ENCODE measurements at regions not wholly inside any gene's neighbourhood (a gene's known extent, or its start where the extent isn't known, plus 50 kb on each side); places are given as distances from the start of the nearest gene placed in this dataset.
"Not testable (repeated sequence)": the region's sequence is repeated elsewhere in the genome, so short reads cannot be mapped to it uniquely, and the experiment has no call there.

- not testable (repeated sequence) for H3K4me1 ChIP-seq (ENCODE audit: control insufficient read depth in 3 of 3, insufficient read depth in 3 of 3, low read length in 3 of 3); H3K27ac ChIP-seq (ENCODE audit: low read depth, low read length); H3K9ac ChIP-seq (ENCODE audit: low read depth in 1 of 3, low read length in 3 of 3); H3K36me3 ChIP-seq (ENCODE audit: control insufficient read depth in 3 of 3, insufficient read depth in 3 of 3, low read length in 3 of 3); H3K4me3 ChIP-seq (ENCODE audit: low read length in 3 of 3); H3K9me3 ChIP-seq (ENCODE audit: control insufficient read depth in 3 of 3, low read length in 3 of 3); H3K27me3 ChIP-seq (ENCODE audit: control insufficient read depth in 3 of 3, insufficient read depth in 3 of 3, low read length in 3 of 3)
Observed at GRCh38 chr16:29149912-29150311, 165.1 kb downstream of the LAT start.

- no peaks in the 10 kb centered on the region for H3K36me3 ChIP-seq (ENCODE audit: control insufficient read depth in 3 of 3, insufficient read depth in 3 of 3, low read length in 3 of 3)
- H3K27ac ChIP-seq (ENCODE audit: low read depth, low read length) = no peak overlapping the region
- H3K9ac ChIP-seq (ENCODE audit: low read depth in 1 of 3, low read length in 3 of 3) = no peak overlapping the region
- H3K9me3 ChIP-seq (ENCODE audit: control insufficient read depth in 3 of 3, low read length in 3 of 3) = no peaks in the 10 kb centered on the region
- peaks cover 0 to 1% (median 0%) of the 10 kb centered on the region in 3 donors for H3K27me3 ChIP-seq (ENCODE audit: control insufficient read depth in 3 of 3, insufficient read depth in 3 of 3, low read length in 3 of 3)
- no peak overlapping the region for H3K4me3 ChIP-seq (ENCODE audit: low read length in 3 of 3)
- no peaks in the 10 kb centered on the region for H3K4me1 ChIP-seq (ENCODE audit: control insufficient read depth in 3 of 3, insufficient read depth in 3 of 3, low read length in 3 of 3)
Observed at GRCh38 chr16:29148867-29149272, 164.0 kb downstream of the LAT start.

GRCh38 chr16:29148131-29148691, 163.4 kb downstream of the LAT start:
- no peak overlapping the region for H3K4me3 ChIP-seq (ENCODE audit: low read length in 3 of 3)
- H3K9me3 ChIP-seq (ENCODE audit: control insufficient read depth in 3 of 3, low read length in 3 of 3) = no peaks in the 10 kb centered on the region
- H3K36me3 ChIP-seq (ENCODE audit: control insufficient read depth in 3 of 3, insufficient read depth in 3 of 3, low read length in 3 of 3) = no peaks in the 10 kb centered on the region
- no peaks in the 10 kb centered on the region for H3K27me3 ChIP-seq (ENCODE audit: control insufficient read depth in 3 of 3, insufficient read depth in 3 of 3, low read length in 3 of 3)
- H3K4me1 ChIP-seq (ENCODE audit: control insufficient read depth in 3 of 3, insufficient read depth in 3 of 3, low read length in 3 of 3) = no peaks in the 10 kb centered on the region
- no peak overlapping the region for H3K27ac ChIP-seq (ENCODE audit: low read depth, low read length)
- H3K9ac ChIP-seq (ENCODE audit: low read depth in 1 of 3, low read length in 3 of 3) = no peak overlapping the region

- not testable (repeated sequence) for H3K27ac ChIP-seq (ENCODE audit: low read depth, low read length); H3K9ac ChIP-seq (ENCODE audit: low read depth in 1 of 3, low read length in 3 of 3); H3K36me3 ChIP-seq (ENCODE audit: control insufficient read depth in 3 of 3, insufficient read depth in 3 of 3, low read length in 3 of 3); H3K27me3 ChIP-seq (ENCODE audit: control insufficient read depth in 3 of 3, insufficient read depth in 3 of 3, low read length in 3 of 3); H3K9me3 ChIP-seq (ENCODE audit: control insufficient read depth in 3 of 3, low read length in 3 of 3); H3K4me3 ChIP-seq (ENCODE audit: low read length in 3 of 3); H3K4me1 ChIP-seq (ENCODE audit: control insufficient read depth in 3 of 3, insufficient read depth in 3 of 3, low read length in 3 of 3)
Observed at GRCh38 chr16:29147710-29148109, 162.9 kb downstream of the LAT start.

GRCh38 chr16:29146808-29147643, 162.2 kb downstream of the LAT start:
- H3K27me3 ChIP-seq (ENCODE audit: control insufficient read depth in 3 of 3, insufficient read depth in 3 of 3, low read length in 3 of 3); H3K4me3 ChIP-seq (ENCODE audit: low read length in 3 of 3); H3K9me3 ChIP-seq (ENCODE audit: control insufficient read depth in 3 of 3, low read length in 3 of 3); H3K27ac ChIP-seq (ENCODE audit: low read depth, low read length); H3K4me1 ChIP-seq (ENCODE audit: control insufficient read depth in 3 of 3, insufficient read depth in 3 of 3, low read length in 3 of 3); H3K36me3 ChIP-seq (ENCODE audit: control insufficient read depth in 3 of 3, insufficient read depth in 3 of 3, low read length in 3 of 3); H3K9ac ChIP-seq (ENCODE audit: low read depth in 1 of 3, low read length in 3 of 3): not testable (repeated sequence)

GRCh38 chr16:29146266-29146665, 161.4 kb downstream of the LAT start:
- no peak overlapping the region for H3K4me3 ChIP-seq (ENCODE audit: low read length in 3 of 3)
- no peaks in the 10 kb centered on the region for H3K36me3 ChIP-seq (ENCODE audit: control insufficient read depth in 3 of 3, insufficient read depth in 3 of 3, low read length in 3 of 3)
- H3K9me3 ChIP-seq (ENCODE audit: control insufficient read depth in 3 of 3, low read length in 3 of 3) = no peaks in the 10 kb centered on the region
- no peak overlapping the region for H3K9ac ChIP-seq (ENCODE audit: low read depth in 1 of 3, low read length in 3 of 3)
- no peak overlapping the region for H3K27ac ChIP-seq (ENCODE audit: low read depth, low read length)
- no peaks in the 10 kb centered on the region for H3K27me3 ChIP-seq (ENCODE audit: control insufficient read depth in 3 of 3, insufficient read depth in 3 of 3, low read length in 3 of 3)
- no peaks in the 10 kb centered on the region for H3K4me1 ChIP-seq (ENCODE audit: control insufficient read depth in 3 of 3, insufficient read depth in 3 of 3, low read length in 3 of 3)

GRCh38 chr16:29145486-29146225, 160.8 kb downstream of the LAT start:
- H3K9me3 ChIP-seq (ENCODE audit: control insufficient read depth in 3 of 3, low read length in 3 of 3); H3K36me3 ChIP-seq (ENCODE audit: control insufficient read depth in 3 of 3, insufficient read depth in 3 of 3, low read length in 3 of 3); H3K4me1 ChIP-seq (ENCODE audit: control insufficient read depth in 3 of 3, insufficient read depth in 3 of 3, low read length in 3 of 3); H3K27ac ChIP-seq (ENCODE audit: low read depth, low read length); H3K4me3 ChIP-seq (ENCODE audit: low read length in 3 of 3); H3K9ac ChIP-seq (ENCODE audit: low read depth in 1 of 3, low read length in 3 of 3); H3K27me3 ChIP-seq (ENCODE audit: control insufficient read depth in 3 of 3, insufficient read depth in 3 of 3, low read length in 3 of 3): not testable (repeated sequence)

GRCh38 chr16:29145086-29145485, 160.2 kb downstream of the LAT start:
- H3K4me1 ChIP-seq (ENCODE audit: control insufficient read depth in 3 of 3, insufficient read depth in 3 of 3, low read length in 3 of 3); H3K9me3 ChIP-seq (ENCODE audit: control insufficient read depth in 3 of 3, low read length in 3 of 3); H3K4me3 ChIP-seq (ENCODE audit: low read length in 3 of 3); H3K36me3 ChIP-seq (ENCODE audit: control insufficient read depth in 3 of 3, insufficient read depth in 3 of 3, low read length in 3 of 3); H3K9ac ChIP-seq (ENCODE audit: low read depth in 1 of 3, low read length in 3 of 3); H3K27ac ChIP-seq (ENCODE audit: low read depth, low read length); H3K27me3 ChIP-seq (ENCODE audit: control insufficient read depth in 3 of 3, insufficient read depth in 3 of 3, low read length in 3 of 3): not testable (repeated sequence)

GRCh38 chr16:29144669-29145062, 159.8 kb downstream of the LAT start:
- not testable (repeated sequence) for H3K9ac ChIP-seq (ENCODE audit: low read depth in 1 of 3, low read length in 3 of 3); H3K36me3 ChIP-seq (ENCODE audit: control insufficient read depth in 3 of 3, insufficient read depth in 3 of 3, low read length in 3 of 3); H3K4me1 ChIP-seq (ENCODE audit: control insufficient read depth in 3 of 3, insufficient read depth in 3 of 3, low read length in 3 of 3); H3K9me3 ChIP-seq (ENCODE audit: control insufficient read depth in 3 of 3, low read length in 3 of 3); H3K4me3 ChIP-seq (ENCODE audit: low read length in 3 of 3); H3K27ac ChIP-seq (ENCODE audit: low read depth, low read length); H3K27me3 ChIP-seq (ENCODE audit: control insufficient read depth in 3 of 3, insufficient read depth in 3 of 3, low read length in 3 of 3)
